Sigmoid colon (tissue), 6 donors: ENCODE measurements at regions not wholly inside any gene's neighbourhood (a gene's known extent, or its start where the extent isn't known, plus 50 kb on each side); places are given as distances from the start of the nearest gene placed in this dataset.
A peak's percentile ranks its signal among the peaks of the same experiment; 100 is the strongest.

Experiments
- DNase-seq: peaks from one replicate; pipeline ENCODE4 v3.0.0-alpha.2; 2019
- H3K27ac ChIP-seq, 4 donors: fragments of 200-600 bp; sonication (generic); one replicate each; pipeline ENCODE4 v1.5.1; 2016 to 2019; ENCODE audit warnings: mild to moderate bottlenecking in 1 of 4
- H3K27me3 ChIP-seq, 3 donors: fragments of 200-600 bp; sonication (generic); one replicate each; pipeline ENCODE4 v1.5.1; 2019; ENCODE audit warnings: mild to moderate bottlenecking in 1 of 3
- H3K36me3 ChIP-seq, 4 donors: fragments of 200-600 bp; sonication (generic); one replicate each; pipeline ENCODE4 v1.5.1; 2016 to 2019
- H3K4me1 ChIP-seq, 4 donors: fragments of 200-600 bp; sonication (generic); one replicate each; pipeline ENCODE4 v1.5.1; 2017 to 2019
- H3K4me3 ChIP-seq, 4 donors: fragments of 200-600 bp; sonication (generic); one replicate each; pipeline ENCODE4 v1.5.1; 2017 to 2019; ENCODE audit warnings: mild to moderate bottlenecking in 2 of 4, moderate library complexity in 1 of 4
- H3K9me3 ChIP-seq, 4 donors: fragments of 200-600 bp in 3 of 4; sonication (generic) in 3 of 4; one replicate each; pipeline versions ENCODE4 v1.5.1 to v1.6.1; 2013 to 2019
- EP300 ChIP-seq, 4 donors: sonication (generic); formaldehyde crosslinking; IDR thresholded peaks; one replicate each; pipeline ENCODE4 v1.6.1; 2017; ENCODE audit warnings: antibody characterized with exemption in 4 of 4
- POLR2A ChIP-seq, 2 donors: fragments of 450-650 bp; IDR thresholded peaks; one replicate each; pipeline ENCODE4 v1.6.1; 2016; ENCODE audit warnings: antibody characterized with exemption in 2 of 2, mild to moderate bottlenecking in 2 of 2, moderate library complexity in 2 of 2
- POLR2AphosphoS5 ChIP-seq, 4 donors: sonication (generic); formaldehyde crosslinking; IDR thresholded peaks; one replicate each; pipeline ENCODE4 v1.6.1; 2017; ENCODE audit warnings: antibody characterized with exemption in 4 of 4
- WGBS, 2 donors: extraction: QIAGEN DNeasy Blood & Tissue Kit; methylation state at CpG; one replicate each; pipeline ENCODE4 v1.1.7; 2013; 5-methylcytosine and 5-hydroxymethylcytosine counted together
- intact Hi-C: fragments of 100-400 bp; cut with DNase I; formaldehyde crosslinking; loops from one replicate; pipeline ENCODE4 v1.15.1; 2023
- TF ChIP-seq, protein P1 (sequence below), 4 experiments: fragments of 450-650 bp in 3 of 4; fragments of 200-600 bp in 1 of 4; IDR thresholded peaks; one replicate each; pipeline ENCODE4 v1.5.1; 2016 to 2019; ENCODE audit warnings: antibody characterized with exemption in 4 of 4, mild to moderate bottlenecking in 3 of 4, moderate library complexity in 2 of 4
- donor health status: healthy with polysubstance abuse.
- donor health status: healthy.

- intact Hi-C loops, result no loop called here
Observed at GRCh38 chr6:146871611-146872425, 273.0 kb downstream of the ADGB start.

GRCh38 chr6:146872426-146872785 is 273.6 kb downstream of the ADGB start:
- H3K4me3 ChIP-seq, result no peak overlapping the region
- H3K27me3 ChIP-seq, result no peaks in the 10 kb centered on the region
- TF ChIP-seq, protein P1, sequence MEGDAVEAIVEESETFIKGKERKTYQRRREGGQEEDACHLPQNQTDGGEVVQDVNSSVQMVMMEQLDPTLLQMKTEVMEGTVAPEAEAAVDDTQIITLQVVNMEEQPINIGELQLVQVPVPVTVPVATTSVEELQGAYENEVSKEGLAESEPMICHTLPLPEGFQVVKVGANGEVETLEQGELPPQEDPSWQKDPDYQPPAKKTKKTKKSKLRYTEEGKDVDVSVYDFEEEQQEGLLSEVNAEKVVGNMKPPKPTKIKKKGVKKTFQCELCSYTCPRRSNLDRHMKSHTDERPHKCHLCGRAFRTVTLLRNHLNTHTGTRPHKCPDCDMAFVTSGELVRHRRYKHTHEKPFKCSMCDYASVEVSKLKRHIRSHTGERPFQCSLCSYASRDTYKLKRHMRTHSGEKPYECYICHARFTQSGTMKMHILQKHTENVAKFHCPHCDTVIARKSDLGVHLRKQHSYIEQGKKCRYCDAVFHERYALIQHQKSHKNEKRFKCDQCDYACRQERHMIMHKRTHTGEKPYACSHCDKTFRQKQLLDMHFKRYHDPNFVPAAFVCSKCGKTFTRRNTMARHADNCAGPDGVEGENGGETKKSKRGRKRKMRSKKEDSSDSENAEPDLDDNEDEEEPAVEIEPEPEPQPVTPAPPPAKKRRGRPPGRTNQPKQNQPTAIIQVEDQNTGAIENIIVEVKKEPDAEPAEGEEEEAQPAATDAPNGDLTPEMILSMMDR (IDR thresholded peaks at IDR 0.05), result no peak
- TF ChIP-seq POLR2A (IDR thresholded peaks at IDR 0.05) (no peak), EP300 (IDR thresholded peaks at IDR 0.05) (no peak), POLR2AphosphoS5 (IDR thresholded peaks at IDR 0.05) (no peak)
- intact Hi-C loops, result no loop called here
- WGBS, 2 donors, result 96 to 98% methylated on average over 1 of the region's 1 CpG
- H3K27ac ChIP-seq, result no peak overlapping the region
- no peak for DNase-seq
- peaks cover 0 to 7% (median 4%) of the 10 kb centered on the region in 4 donors for H3K4me1 ChIP-seq
- no peaks in the 10 kb centered on the region for H3K9me3 ChIP-seq
- no peaks in the 10 kb centered on the region for H3K36me3 ChIP-seq

More at GRCh38 chr6:146871611-146872425, 273.0 kb downstream of the ADGB start:
- Histone ChIP-seq H3K9me3 (no peaks in the 10 kb centered on the region), H3K4me3 (no peak overlapping the region), H3K27ac (no peak overlapping the region), H3K4me1 (peaks cover 0 to 7% (median 4%) of the 10 kb centered on the region in 4 donors), H3K27me3 (no peaks in the 10 kb centered on the region), H3K36me3 (no peaks in the 10 kb centered on the region)
- TF ChIP-seq EP300 (IDR thresholded peaks at IDR 0.05), result no peak
- TF ChIP-seq POLR2A (IDR thresholded peaks at IDR 0.05), result no peak
- TF ChIP-seq, protein P1 (IDR thresholded peaks at IDR 0.05), result no peak
- TF ChIP-seq POLR2AphosphoS5 (IDR thresholded peaks at IDR 0.05), result peak in 1 of 4 donors; percentile 12
- WGBS, 2 donors, result 27 to 71% methylated on average over 12 of the region's 12 CpGs
- no peak for DNase-seq

DNA sequence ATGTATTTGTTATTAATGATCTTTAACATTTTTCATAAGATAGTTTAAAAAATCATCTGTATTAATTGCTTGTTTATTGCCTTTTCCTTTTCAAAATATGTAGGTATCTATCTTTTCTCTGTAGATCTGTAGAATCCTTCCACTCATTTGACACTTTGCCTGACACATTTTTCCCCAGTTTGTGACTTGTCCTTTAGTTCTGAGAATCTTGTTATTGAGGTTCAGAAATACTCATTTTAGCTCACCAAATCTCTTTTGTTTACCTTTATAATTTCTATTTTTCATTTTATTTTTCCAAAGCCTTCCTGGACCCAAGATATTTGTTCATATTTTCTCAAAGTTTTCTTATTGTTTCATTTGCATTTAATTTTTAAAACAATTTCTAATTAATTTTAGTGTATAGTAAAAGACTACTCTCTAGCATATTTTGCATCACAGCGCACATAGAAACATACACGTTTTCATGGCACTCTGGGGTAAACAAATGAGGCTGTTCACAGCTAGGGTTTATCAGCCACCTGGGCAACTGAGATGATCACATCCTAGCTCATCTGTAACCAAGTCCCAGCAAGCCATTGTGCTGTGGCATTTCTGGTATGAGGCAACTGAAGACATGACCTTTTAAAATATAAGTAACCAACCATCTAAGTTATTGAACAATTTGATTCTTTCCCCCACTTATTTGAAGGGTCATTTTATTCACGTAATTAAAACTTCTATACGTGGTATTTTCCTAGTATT is 275.7 kb downstream of the ADGB start:
- 92 to 95% methylated on average over 4 of the region's 4 CpGs for WGBS, 2 donors
- Histone ChIP-seq H3K4me3 (no peak overlapping the region), H3K4me1 (peaks cover 0 to 3% (median 0%) of the 10 kb centered on the region in 4 donors), H3K27ac (no peak overlapping the region), H3K9me3 (no peaks in the 10 kb centered on the region), H3K27me3 (no peaks in the 10 kb centered on the region), H3K36me3 (no peaks in the 10 kb centered on the region)
- DNase-seq, result no peak
- TF ChIP-seq EP300 (IDR thresholded peaks at IDR 0.05) (no peak), POLR2AphosphoS5 (IDR thresholded peaks at IDR 0.05) (no peak)
- intact Hi-C loops, result no loop called here

DNA sequence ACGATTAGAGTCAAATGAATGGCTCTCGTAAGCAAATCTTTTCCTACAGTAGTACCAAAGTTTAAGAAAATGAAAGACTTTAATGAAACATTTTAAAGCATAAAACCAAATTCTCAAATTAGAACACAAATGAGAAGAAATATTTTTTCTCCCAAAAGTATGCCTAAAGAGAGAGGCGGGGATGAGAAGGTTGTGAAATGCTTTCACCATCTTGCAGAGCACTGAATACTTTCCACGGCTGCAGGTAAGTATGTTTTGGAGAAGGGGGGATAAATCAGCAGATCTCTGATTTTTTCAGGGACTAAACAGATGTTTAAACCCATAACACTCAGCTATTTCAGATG is 277.1 kb downstream of the ADGB start:
- no peak overlapping the region for H3K4me3 ChIP-seq
- no peaks in the 10 kb centered on the region for H3K36me3 ChIP-seq
- 81 to 91% methylated on average over 4 of the region's 4 CpGs for WGBS, 2 donors
- no peaks in the 10 kb centered on the region for H3K9me3 ChIP-seq
- no peaks in the 10 kb centered on the region for H3K27me3 ChIP-seq
- intact Hi-C loops, result no loop called here
- H3K27ac ChIP-seq, result no peak overlapping the region
- TF ChIP-seq EP300 (IDR thresholded peaks at IDR 0.05), result no peak
- no peak for TF ChIP-seq POLR2A (IDR thresholded peaks at IDR 0.05)
- no peak for TF ChIP-seq POLR2AphosphoS5 (IDR thresholded peaks at IDR 0.05)
- TF ChIP-seq, protein P1 (IDR thresholded peaks at IDR 0.05), result no peak
- H3K4me1 ChIP-seq, result peaks cover 0 to 3% (median 0%) of the 10 kb centered on the region in 4 donors
- no peak for DNase-seq
